Activated naive CD4-positive, alpha-beta T cell treated with anti-CD3 and anti-CD28 coated beads, Interleukin-2, amount 50 U/mL, for 24 hours (primary cell): ENCODE measurements at regions not wholly inside any gene's neighbourhood (a gene's known extent, or its start where the extent isn't known, plus 50 kb on each side); places are given as distances from the start of the nearest gene placed in this dataset.

Experiments used
- H3K27ac Mint-ChIP-seq: one replicate; pipeline ENCODE4 v1.8.0; 2021; ENCODE audit warnings: mild to moderate bottlenecking, mixed read lengths
- H3K27me3 Mint-ChIP-seq: one replicate; pipeline ENCODE4 v1.8.0; 2021; ENCODE audit warnings: mixed read lengths
- H3K36me3 Mint-ChIP-seq: one replicate; pipeline ENCODE4 v1.8.0; 2021; ENCODE audit warnings: mixed read lengths
- H3K4me1 Mint-ChIP-seq: one replicate; pipeline ENCODE4 v1.8.0; 2021; ENCODE audit warnings: mixed read lengths
- H3K4me3 Mint-ChIP-seq: one replicate; pipeline ENCODE4 v1.8.0; 2021; ENCODE audit warnings: mild to moderate bottlenecking, mixed read lengths
- H3K9me3 Mint-ChIP-seq: one replicate; pipeline ENCODE4 v1.8.0; 2021; ENCODE audit warnings: mixed read lengths

- H3K27me3 Mint-ChIP-seq, result no peaks in the 10 kb centered on the region
- H3K9me3 Mint-ChIP-seq, result peaks cover 5% of the 10 kb centered on the region
- H3K36me3 Mint-ChIP-seq, result no peaks in the 10 kb centered on the region
- H3K4me1 Mint-ChIP-seq, result no peaks in the 10 kb centered on the region
- no peak overlapping the region for H3K4me3 Mint-ChIP-seq
- no peak overlapping the region for H3K27ac Mint-ChIP-seq
These were observed 957.5 kb upstream of the CDH9 start for GRCh38 chr5:27995867-27996266.

- H3K36me3 Mint-ChIP-seq, result no peaks in the 10 kb centered on the region
- H3K4me3 Mint-ChIP-seq, result no peak overlapping the region
- no peak overlapping the region for H3K27ac Mint-ChIP-seq
- H3K9me3 Mint-ChIP-seq, result peaks cover 34% of the 10 kb centered on the region
- no peaks in the 10 kb centered on the region for H3K4me1 Mint-ChIP-seq
- no peaks in the 10 kb centered on the region for H3K27me3 Mint-ChIP-seq
These were observed 939.9 kb upstream of the CDH9 start for GRCh38 chr5:27978322-27978721.

GRCh38 chr5:27969157-27969556 lies 930.8 kb upstream of the CDH9 start:
- H3K4me3 Mint-ChIP-seq, result no peak overlapping the region
- no peaks in the 10 kb centered on the region for H3K9me3 Mint-ChIP-seq
- no peaks in the 10 kb centered on the region for H3K27me3 Mint-ChIP-seq
- H3K36me3 Mint-ChIP-seq, result no peaks in the 10 kb centered on the region
- H3K27ac Mint-ChIP-seq, result no peak overlapping the region
- no peaks in the 10 kb centered on the region for H3K4me1 Mint-ChIP-seq

- no peaks in the 10 kb centered on the region for H3K36me3 Mint-ChIP-seq
- H3K27ac Mint-ChIP-seq, result no peak overlapping the region
- no peak overlapping the region for H3K4me3 Mint-ChIP-seq
- no peaks in the 10 kb centered on the region for H3K4me1 Mint-ChIP-seq
- peaks cover 19% of the 10 kb centered on the region for H3K9me3 Mint-ChIP-seq
- H3K27me3 Mint-ChIP-seq, result no peaks in the 10 kb centered on the region
These were observed 924.8 kb upstream of the CDH9 start for GRCh38 chr5:27963050-27963783.

GRCh38 chr5:27962198-27962597 lies 923.8 kb upstream of the CDH9 start:
- peaks cover 19% of the 10 kb centered on the region for H3K9me3 Mint-ChIP-seq
- no peak overlapping the region for H3K27ac Mint-ChIP-seq
- H3K4me1 Mint-ChIP-seq, result no peaks in the 10 kb centered on the region
- H3K27me3 Mint-ChIP-seq, result no peaks in the 10 kb centered on the region
- no peak overlapping the region for H3K4me3 Mint-ChIP-seq
- no peaks in the 10 kb centered on the region for H3K36me3 Mint-ChIP-seq

GRCh38 chr5:27947088-27947487 lies 908.7 kb upstream of the CDH9 start:
- H3K4me1 Mint-ChIP-seq, result no peaks in the 10 kb centered on the region
- peaks cover 4% of the 10 kb centered on the region for H3K9me3 Mint-ChIP-seq
- no peak overlapping the region for H3K4me3 Mint-ChIP-seq
- H3K27ac Mint-ChIP-seq, result no peak overlapping the region
- H3K27me3 Mint-ChIP-seq, result no peaks in the 10 kb centered on the region
- H3K36me3 Mint-ChIP-seq, result no peaks in the 10 kb centered on the region

DNA sequence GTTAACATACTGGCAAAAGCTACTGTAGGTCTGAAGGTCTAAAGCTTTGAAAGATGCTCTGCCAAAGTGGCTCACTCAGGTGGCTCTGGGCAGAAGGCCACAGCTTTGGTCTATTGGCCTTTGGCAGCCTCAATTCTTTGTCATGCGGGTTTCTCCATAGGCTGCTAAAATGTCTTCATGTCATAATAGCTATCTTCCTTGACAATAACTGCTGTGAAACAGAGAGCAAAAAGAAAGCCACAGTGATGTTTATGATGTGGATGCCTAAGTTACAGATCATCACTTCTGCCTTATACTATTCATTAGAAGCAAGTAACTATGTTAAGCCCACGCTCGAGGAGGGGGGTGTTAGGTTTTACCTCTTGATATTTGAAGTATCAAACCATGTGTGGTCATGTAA lies 906.1 kb upstream of the CDH9 start:
- H3K9me3 Mint-ChIP-seq, result peaks cover 4% of the 10 kb centered on the region
- H3K27me3 Mint-ChIP-seq, result no peaks in the 10 kb centered on the region
- H3K27ac Mint-ChIP-seq, result no peak overlapping the region
- no peaks in the 10 kb centered on the region for H3K36me3 Mint-ChIP-seq
- H3K4me1 Mint-ChIP-seq, result no peaks in the 10 kb centered on the region
- no peak overlapping the region for H3K4me3 Mint-ChIP-seq

GRCh38 chr5:27938989-27939388 lies 900.6 kb upstream of the CDH9 start:
- H3K4me3 Mint-ChIP-seq, result no peak overlapping the region
- no peak overlapping the region for H3K27ac Mint-ChIP-seq

GRCh38 chr5:27928060-27928459 lies 889.7 kb upstream of the CDH9 start:
- H3K36me3 Mint-ChIP-seq, result no peaks in the 10 kb centered on the region
- no peak overlapping the region for H3K27ac Mint-ChIP-seq
- H3K9me3 Mint-ChIP-seq, result peaks cover 6% of the 10 kb centered on the region
- H3K27me3 Mint-ChIP-seq, result no peaks in the 10 kb centered on the region
- H3K4me1 Mint-ChIP-seq, result no peaks in the 10 kb centered on the region
- no peak overlapping the region for H3K4me3 Mint-ChIP-seq

More at GRCh38 chr5:27938989-27939388, 900.6 kb upstream of the CDH9 start:
- H3K36me3 Mint-ChIP-seq, result no peaks in the 10 kb centered on the region
- peaks cover 6% of the 10 kb centered on the region for H3K9me3 Mint-ChIP-seq
- no peaks in the 10 kb centered on the region for H3K4me1 Mint-ChIP-seq
- H3K27me3 Mint-ChIP-seq, result no peaks in the 10 kb centered on the region

DNA sequence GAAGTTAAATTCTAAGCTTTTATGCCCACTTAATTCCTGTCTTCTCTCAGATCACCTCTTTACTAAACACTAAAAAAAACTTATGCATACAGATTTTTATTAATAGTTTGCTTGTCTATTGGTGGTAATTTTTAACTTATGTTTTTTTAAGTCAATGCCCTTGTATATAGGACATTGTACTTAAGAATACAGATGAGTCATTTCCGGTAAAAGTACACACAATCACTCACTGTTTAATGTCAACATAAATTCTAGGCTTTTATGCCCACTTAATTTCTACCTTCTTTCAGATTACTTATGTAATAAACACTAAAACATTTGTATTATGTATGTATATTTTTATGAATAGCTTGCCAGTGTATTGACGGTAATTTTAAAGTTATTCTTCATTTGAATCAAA lies 872.8 kb upstream of the CDH9 start:
- H3K27me3 Mint-ChIP-seq, result no peaks in the 10 kb centered on the region
- H3K4me3 Mint-ChIP-seq, result no peak overlapping the region
- no peaks in the 10 kb centered on the region for H3K9me3 Mint-ChIP-seq
- H3K36me3 Mint-ChIP-seq, result no peaks in the 10 kb centered on the region
- H3K4me1 Mint-ChIP-seq, result no peaks in the 10 kb centered on the region
- no peak overlapping the region for H3K27ac Mint-ChIP-seq

DNA sequence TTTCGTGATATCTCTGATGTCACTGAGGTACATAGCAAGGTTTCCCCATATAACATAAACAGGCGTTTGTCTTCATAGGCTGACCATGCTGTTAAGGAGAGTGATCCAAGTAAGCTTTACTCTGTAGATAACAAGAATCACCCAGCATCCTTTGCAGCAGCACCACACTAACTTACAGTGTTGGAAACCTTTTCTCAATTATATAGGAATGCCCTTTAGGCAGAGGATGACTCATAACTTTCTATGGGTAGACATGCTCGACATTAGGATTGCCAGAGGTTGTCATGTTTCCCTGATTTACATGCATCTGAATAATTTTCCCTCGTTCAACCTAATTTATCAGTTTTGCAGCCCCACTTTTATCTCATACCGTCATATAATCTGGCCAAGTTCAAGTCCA lies 870.0 kb upstream of the CDH9 start:
- Mint-ChIP-seq H3K27ac (no peak overlapping the region), H3K36me3 (no peaks in the 10 kb centered on the region), H3K4me1 (no peaks in the 10 kb centered on the region), H3K4me3 (no peak overlapping the region), H3K27me3 (no peaks in the 10 kb centered on the region), H3K9me3 (peaks cover 13% of the 10 kb centered on the region)

DNA sequence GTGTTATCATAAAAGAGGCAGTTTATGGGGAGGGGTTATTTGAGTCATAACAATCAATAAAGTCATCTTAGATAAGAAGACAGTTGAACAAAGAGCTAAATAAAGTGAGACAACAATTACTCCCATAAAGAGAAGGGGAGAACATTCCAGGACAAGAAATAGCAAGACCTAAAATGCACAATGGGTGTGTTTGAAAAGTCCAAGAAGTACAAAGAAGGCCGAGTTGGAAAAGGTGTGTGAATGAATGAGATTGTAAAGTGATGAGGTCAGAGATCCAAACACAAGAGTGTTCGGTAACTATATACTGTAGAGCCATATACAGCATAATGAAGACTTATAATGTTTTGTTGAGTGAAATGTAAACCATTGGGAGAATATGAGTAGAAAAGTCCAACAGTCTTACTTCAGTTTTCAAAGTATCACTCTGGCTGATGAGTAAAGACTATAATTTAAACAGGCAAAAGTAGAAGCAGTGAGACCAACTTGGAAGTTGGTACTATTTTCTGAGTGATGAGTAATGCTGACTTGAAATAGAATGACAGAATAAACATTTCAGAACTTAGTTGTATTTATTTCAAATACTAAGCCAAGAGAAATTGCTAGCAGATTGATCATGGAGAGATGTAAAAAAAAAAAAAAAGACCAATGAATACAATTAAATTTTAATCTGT lies 868.7 kb upstream of the CDH9 start:
- H3K36me3 Mint-ChIP-seq, result no peaks in the 10 kb centered on the region
- no peak overlapping the region for H3K4me3 Mint-ChIP-seq
- H3K4me1 Mint-ChIP-seq, result no peaks in the 10 kb centered on the region
- no peaks in the 10 kb centered on the region for H3K27me3 Mint-ChIP-seq
- H3K9me3 Mint-ChIP-seq, result peaks cover 14% of the 10 kb centered on the region
- H3K27ac Mint-ChIP-seq, result no peak overlapping the region

- H3K9me3 Mint-ChIP-seq, result peaks cover 17% of the 10 kb centered on the region
- no peaks in the 10 kb centered on the region for H3K4me1 Mint-ChIP-seq
- H3K27ac Mint-ChIP-seq, result no peak overlapping the region
- no peaks in the 10 kb centered on the region for H3K36me3 Mint-ChIP-seq
- H3K4me3 Mint-ChIP-seq, result no peak overlapping the region
- H3K27me3 Mint-ChIP-seq, result no peaks in the 10 kb centered on the region
These were observed 868.1 kb upstream of the CDH9 start for GRCh38 chr5:27906481-27906880.

DNA sequence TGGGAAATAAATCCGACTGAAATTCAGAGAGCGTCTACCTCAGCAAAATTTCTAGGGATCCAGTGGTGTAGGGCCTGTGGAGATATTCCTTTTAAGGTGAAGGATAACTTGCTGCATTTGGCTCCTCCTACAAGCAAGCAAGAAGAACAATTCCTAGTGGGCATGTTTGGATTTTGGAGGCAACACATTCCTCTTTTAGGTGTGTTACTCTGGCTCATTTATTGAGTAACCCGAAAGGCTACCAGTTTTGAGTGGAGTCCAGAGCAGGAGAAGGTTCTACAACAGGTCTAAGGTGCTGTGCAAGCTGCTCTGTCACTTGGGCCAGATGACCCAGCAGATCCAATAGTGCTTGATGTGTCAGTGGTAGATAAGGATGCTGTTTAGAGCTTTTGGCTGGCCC lies 862.4 kb upstream of the CDH9 start:
- no peaks in the 10 kb centered on the region for H3K27me3 Mint-ChIP-seq
- no peak overlapping the region for H3K4me3 Mint-ChIP-seq
- H3K27ac Mint-ChIP-seq, result no peak overlapping the region

GRCh38 chr5:27876071-27876470 lies 837.7 kb upstream of the CDH9 start:
- H3K9me3 Mint-ChIP-seq, result peaks cover 26% of the 10 kb centered on the region
- no peak overlapping the region for H3K4me3 Mint-ChIP-seq
- H3K27ac Mint-ChIP-seq, result no peak overlapping the region
- no peaks in the 10 kb centered on the region for H3K27me3 Mint-ChIP-seq
- no peaks in the 10 kb centered on the region for H3K36me3 Mint-ChIP-seq
- no peaks in the 10 kb centered on the region for H3K4me1 Mint-ChIP-seq

More for the DNA sequence above, 862.4 kb upstream of the CDH9 start:
- H3K36me3 Mint-ChIP-seq, result no peaks in the 10 kb centered on the region
- H3K9me3 Mint-ChIP-seq, result peaks cover 25% of the 10 kb centered on the region
- H3K4me1 Mint-ChIP-seq, result no peaks in the 10 kb centered on the region

DNA sequence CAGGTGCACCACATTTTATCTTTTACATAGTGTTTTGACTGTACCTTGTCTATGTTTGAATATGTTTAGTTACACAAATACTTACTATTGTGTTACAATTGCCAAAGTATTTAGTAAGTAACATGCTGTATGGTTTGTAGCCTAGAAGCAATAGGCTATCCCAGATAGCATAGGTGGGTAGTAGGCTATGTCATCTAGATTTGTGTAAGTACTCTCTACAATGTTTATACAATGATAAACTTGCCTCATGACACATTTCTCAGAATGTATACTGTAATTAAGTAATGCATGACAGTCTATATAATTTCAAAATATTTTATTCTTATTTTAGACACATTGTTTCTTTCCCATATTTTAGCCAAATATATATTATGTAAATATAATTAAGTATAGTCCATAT lies 836.8 kb upstream of the CDH9 start:
- Mint-ChIP-seq H3K4me1 (no peaks in the 10 kb centered on the region), H3K9me3 (peaks cover 21% of the 10 kb centered on the region), H3K36me3 (no peaks in the 10 kb centered on the region), H3K27me3 (no peaks in the 10 kb centered on the region), H3K27ac (no peak overlapping the region), H3K4me3 (no peak overlapping the region)
